B cell (primary cell): ENCODE measurements at regions not wholly inside any gene's neighbourhood (a gene's known extent, or its start where the extent isn't known, plus 50 kb on each side); places are given as distances from the start of the nearest gene placed in this dataset.

Source experiments
- ATAC-seq: fragments of 200-7000 bp; cut with Tn5 transposase; one replicate; pipeline ENCODE4 v1.10.0; 2021; ENCODE audit warnings: low read depth, mild to moderate bottlenecking, moderate number of reproducible peaks, moderate library complexity
- CTCF ChIA-PET: fragments of 350-600 bp; sonication (Branson Sonifier 250); formaldehyde crosslinking; loops from one replicate; lab custom pipeline; 2021; ENCODE audit warnings: antibody characterized with exemption, inconsistent platforms; lab: Charles Lee
- POLR2A ChIA-PET: fragments of 350-600 bp; sonication (Branson Sonifier 250); formaldehyde crosslinking; loops from one replicate; lab custom pipeline; 2021; ENCODE audit warnings: antibody characterized with exemption; lab: Charles Lee
- DNase-seq: peaks from one replicate; pipeline ENCODE4 v3.0.0; 2013
- H2AFZ ChIP-seq: 2 replicates; pipeline ENCODE4 v1.6.1; 2012; ENCODE audit warnings: mild to moderate bottlenecking, low read depth, low read length; ENCODE audit not compliant: insufficient read depth, poor library complexity, severe bottlenecking
- H3K27ac ChIP-seq, 2 donors: 1 replicate in 1 of 2; 2 replicates in 1 of 2; pipeline ENCODE4 v1.5.1; 2012 to 2013; ENCODE audit warnings: low read length in 2 of 2, mild to moderate bottlenecking in 2 of 2, moderate library complexity in 1 of 2
- H3K27me3 ChIP-seq, 4 experiments: fragments of 200-600 bp in 1 of 4; sonication (generic) in 1 of 4; replicated peaks in 1 of 4; 1 replicate in 2 of 4; 2 replicates in 2 of 4; pipeline versions ENCODE4 v1.6.1 to v1.7.0; 2013 to 2016; ENCODE audit warnings: low read length in 3 of 4, mild to moderate bottlenecking in 2 of 4, mixed read lengths in 1 of 4, moderate library complexity in 1 of 4; ENCODE audit not compliant: insufficient read depth in 4 of 4, control insufficient read depth in 3 of 4; ENCODE audit errors: control extremely low read depth in 1 of 4
- H3K36me3 ChIP-seq, 2 experiments: replicated peaks in 1 of 2; 1 replicate in 1 of 2; 2 replicates in 1 of 2; pipeline versions ENCODE4 v1.6.1 to v1.7.1; 2013; ENCODE audit warnings: low read length in 1 of 2; ENCODE audit not compliant: insufficient read depth in 2 of 2, control insufficient read depth in 1 of 2; ENCODE audit errors: control extremely low read depth in 1 of 2, extremely low read depth in 1 of 2
- H3K4me1 ChIP-seq, 2 donors: fragments of 200-600 bp in 1 of 2; sonication (generic) in 1 of 2; 1 replicate in 1 of 2; 2 replicates in 1 of 2; pipeline versions ENCODE4 v1.5.1 to v1.6.1; 2013 to 2017; ENCODE audit warnings: low read length in 2 of 2; ENCODE audit not compliant: control insufficient read depth in 2 of 2, insufficient read depth in 2 of 2
- H3K4me2 ChIP-seq: replicated peaks from 2 replicates; pipeline ENCODE3; 2012; ENCODE audit warnings: mild to moderate bottlenecking, low read depth, low read length; ENCODE audit not compliant: poor library complexity, severe bottlenecking
- H3K4me3 ChIP-seq, 5 experiments: fragments of 200-600 bp in 1 of 5; sonication (generic) in 1 of 5; 1 replicate in 3 of 5; 2 replicates in 2 of 5; pipeline versions ENCODE4 v1.5.1 to v1.7.0; 2011 to 2016; ENCODE audit warnings: low read length in 4 of 5, mild to moderate bottlenecking in 4 of 5, low read depth in 2 of 5, control low read depth in 1 of 5, moderate library complexity in 1 of 5; ENCODE audit not compliant: insufficient read depth in 1 of 5; ENCODE audit errors: control extremely low read depth in 1 of 5, extremely low read depth in 1 of 5
- H3K79me2 ChIP-seq: fragments of 200-600 bp; sonication (generic); one replicate; pipeline ENCODE4 v1.6.0; 2016; ENCODE audit warnings: low read length; ENCODE audit not compliant: control insufficient read depth, insufficient read depth
- H3K9ac ChIP-seq: fragments of 200-600 bp; sonication (generic); 2 replicates; pipeline ENCODE4 v1.6.1; 2017; ENCODE audit warnings: mild to moderate bottlenecking, low read length, moderate library complexity
- H3K9me3 ChIP-seq, 3 donors: one replicate each; pipeline versions ENCODE4 v1.6.1 to v1.7.1; 2013; ENCODE audit warnings: low read length in 2 of 3; ENCODE audit not compliant: control insufficient read depth in 2 of 3, insufficient read depth in 1 of 3; ENCODE audit errors: control extremely low read depth in 1 of 3
- H4K20me1 ChIP-seq: 2 replicates; pipeline ENCODE4 v1.6.0; 2012; ENCODE audit warnings: mild to moderate bottlenecking, low read length; ENCODE audit not compliant: insufficient read depth, control insufficient read depth, poor library complexity, severe bottlenecking
- H3K27ac Mint-ChIP-seq: one replicate; pipeline ENCODE4 v1.8.0; 2021; ENCODE audit warnings: mixed read lengths
- H3K27me3 Mint-ChIP-seq: one replicate; pipeline ENCODE4 v1.8.0; 2021; ENCODE audit warnings: mixed read lengths
- H3K4me1 Mint-ChIP-seq: one replicate; pipeline ENCODE4 v1.8.0; 2021; ENCODE audit warnings: mixed read lengths
- H3K4me3 Mint-ChIP-seq: one replicate; pipeline ENCODE4 v1.8.0; 2021; ENCODE audit warnings: mixed read lengths
- H3K9me3 Mint-ChIP-seq: one replicate; pipeline ENCODE4 v1.8.0; 2022; ENCODE audit warnings: mixed read lengths; ENCODE audit not compliant: insufficient read depth
- EZH2 ChIP-seq: IDR thresholded peaks from 2 replicates; pipeline ENCODE4 v1.6.1; 2012; ENCODE audit warnings: borderline replicate concordance, low read depth, mild to moderate bottlenecking, moderate library complexity, low read length; ENCODE audit not compliant: insufficient read depth, poor library complexity, severe bottlenecking
- WGBS: methylation state at CpG from one replicate; pipeline ENCODE4 v1.1.5; 2013; ENCODE audit warnings: missing lambda C conversion rate; ENCODE audit not compliant: insufficient coverage; 5-methylcytosine and 5-hydroxymethylcytosine counted together
- intact Hi-C: fragments of 100-400 bp; cut with micrococcal nuclease; formaldehyde crosslinking; loops from one replicate; pipeline ENCODE4 v1.10.0; 2022
- TF ChIP-seq, protein P1 (sequence below): fragments of 200-600 bp; IDR thresholded peaks from one replicate; pipeline ENCODE4 v1.8.0; 2022; ENCODE audit warnings: antibody characterized with exemption, mild to moderate bottlenecking

DNA sequence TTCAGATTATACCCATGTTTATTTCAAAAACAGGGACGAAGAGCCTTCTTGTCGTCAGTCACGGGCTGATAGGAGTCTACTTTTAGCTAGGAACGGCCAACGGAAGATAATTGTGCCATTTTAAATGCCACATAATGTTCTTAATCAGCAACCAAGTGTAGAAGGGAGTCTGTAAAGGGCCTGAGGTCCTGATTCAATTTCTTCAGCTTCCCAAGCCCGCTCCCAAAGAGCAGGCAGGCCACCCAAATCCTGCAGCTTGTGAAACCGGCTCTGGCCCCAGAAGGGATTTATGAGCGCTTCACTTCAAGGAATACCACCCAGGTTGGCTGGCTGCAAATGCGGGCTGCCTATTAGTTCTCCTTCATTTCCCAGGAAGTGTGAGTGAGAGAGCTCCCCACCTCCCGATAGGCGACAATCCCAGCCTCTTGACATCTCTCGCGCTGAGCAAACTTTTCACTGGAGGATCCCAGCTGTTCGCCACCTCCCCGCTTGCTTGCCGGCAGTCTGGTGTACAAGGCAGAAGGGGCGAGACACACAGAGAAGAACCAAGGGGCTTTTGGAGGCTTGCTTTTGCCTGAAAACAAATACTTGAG, 272.9 kb downstream of the CDH20 start:
- Histone ChIP-seq H2AFZ (no peak overlapping the region), H4K20me1 (no peaks in the 10 kb centered on the region), H3K4me3 (no peak overlapping the region), H3K4me1 (no peaks in the 10 kb centered on the region), H3K36me3 (no peaks in the 10 kb centered on the region), H3K27ac (no peak overlapping the region), H3K4me2 (no peak overlapping the region), H3K9me3 (no peaks in the 10 kb centered on the region), H3K27me3 (no peaks in the 10 kb centered on the region), H3K9ac (no peak overlapping the region), H3K79me2 (no peaks in the 10 kb centered on the region)
- H3K4me3 Mint-ChIP-seq: no peak overlapping the region
- H3K27ac Mint-ChIP-seq: no peak overlapping the region
- POLR2A ChIA-PET: no interaction called here
- TF ChIP-seq, protein P1, sequence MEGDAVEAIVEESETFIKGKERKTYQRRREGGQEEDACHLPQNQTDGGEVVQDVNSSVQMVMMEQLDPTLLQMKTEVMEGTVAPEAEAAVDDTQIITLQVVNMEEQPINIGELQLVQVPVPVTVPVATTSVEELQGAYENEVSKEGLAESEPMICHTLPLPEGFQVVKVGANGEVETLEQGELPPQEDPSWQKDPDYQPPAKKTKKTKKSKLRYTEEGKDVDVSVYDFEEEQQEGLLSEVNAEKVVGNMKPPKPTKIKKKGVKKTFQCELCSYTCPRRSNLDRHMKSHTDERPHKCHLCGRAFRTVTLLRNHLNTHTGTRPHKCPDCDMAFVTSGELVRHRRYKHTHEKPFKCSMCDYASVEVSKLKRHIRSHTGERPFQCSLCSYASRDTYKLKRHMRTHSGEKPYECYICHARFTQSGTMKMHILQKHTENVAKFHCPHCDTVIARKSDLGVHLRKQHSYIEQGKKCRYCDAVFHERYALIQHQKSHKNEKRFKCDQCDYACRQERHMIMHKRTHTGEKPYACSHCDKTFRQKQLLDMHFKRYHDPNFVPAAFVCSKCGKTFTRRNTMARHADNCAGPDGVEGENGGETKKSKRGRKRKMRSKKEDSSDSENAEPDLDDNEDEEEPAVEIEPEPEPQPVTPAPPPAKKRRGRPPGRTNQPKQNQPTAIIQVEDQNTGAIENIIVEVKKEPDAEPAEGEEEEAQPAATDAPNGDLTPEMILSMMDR: no peak
- no peak for TF ChIP-seq EZH2
- H3K9me3 Mint-ChIP-seq: no peaks in the 10 kb centered on the region
- CTCF ChIA-PET: no interaction called here
- H3K4me1 Mint-ChIP-seq: no peaks in the 10 kb centered on the region
- H3K27me3 Mint-ChIP-seq: peaks cover 17% of the 10 kb centered on the region
- ATAC-seq (no peak), DNase-seq (no peak)
- intact Hi-C loops: no loop called here
- 82% methylated on average over 10 of the region's 17 CpGs for WGBS

DNA sequence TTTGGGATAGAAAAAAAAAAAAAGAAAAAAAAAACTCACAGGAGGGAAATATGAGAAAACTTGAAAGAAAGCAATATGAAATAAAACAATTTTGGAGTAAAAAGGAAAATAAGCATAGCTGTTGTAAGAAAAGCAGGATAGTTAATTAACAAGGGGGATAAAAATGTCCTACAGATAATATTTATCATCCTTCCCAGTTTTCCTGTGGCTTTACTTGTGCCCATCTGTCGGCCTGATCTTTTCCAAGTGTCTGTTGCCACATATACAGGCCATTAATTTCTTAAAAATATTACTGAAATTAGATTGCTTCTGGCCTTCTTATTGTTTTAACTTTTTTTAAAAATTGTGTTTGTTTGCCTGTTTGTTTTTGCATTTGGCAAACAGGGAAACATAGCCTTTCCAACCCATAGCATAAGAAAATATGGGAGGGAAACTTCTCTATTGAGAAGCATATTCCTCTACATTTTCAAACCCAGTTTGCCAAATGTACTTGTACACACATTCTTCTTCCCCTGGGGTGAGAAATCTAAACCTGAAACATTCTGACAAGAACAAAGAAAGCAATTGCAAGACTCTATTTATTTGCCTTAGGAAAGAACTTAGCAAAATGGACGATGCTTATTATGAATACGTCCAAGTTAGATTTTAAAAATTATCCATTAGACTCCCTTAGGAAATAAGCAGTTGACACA, 272.3 kb downstream of the CDH20 start:
- Mint-ChIP-seq H3K27ac (no peak overlapping the region), H3K27me3 (peaks cover 17% of the 10 kb centered on the region), H3K9me3 (no peaks in the 10 kb centered on the region), H3K4me3 (no peak overlapping the region), H3K4me1 (no peaks in the 10 kb centered on the region)
- ATAC-seq (no peak), DNase-seq (no peak)
- WGBS: no CpG with 5 or more reads among the region's 3 CpGs
- Histone ChIP-seq H3K79me2 (no peaks in the 10 kb centered on the region), H2AFZ (no peak overlapping the region), H3K4me2 (no peak overlapping the region), H3K27me3 (no peaks in the 10 kb centered on the region), H3K4me3 (no peak overlapping the region), H3K9me3 (no peaks in the 10 kb centered on the region), H3K9ac (no peak overlapping the region), H3K4me1 (no peaks in the 10 kb centered on the region), H3K36me3 (no peaks in the 10 kb centered on the region), H4K20me1 (no peaks in the 10 kb centered on the region), H3K27ac (no peak overlapping the region)
- POLR2A ChIA-PET: no interaction called here
- TF ChIP-seq EZH2: no peak
- TF ChIP-seq, protein P1: no peak
- intact Hi-C loops: no loop called here
- CTCF ChIA-PET: no interaction called here
